Caco-2 (cell line): ENCODE measurements at regions not wholly inside any gene's neighbourhood (a gene's known extent, or its start where the extent isn't known, plus 50 kb on each side); places are given as distances from the start of the nearest gene placed in this dataset.

Source experiments
- BruUV-seq: library from RNA; stranded (reverse); fragments of 400-500 nt; replicated peaks from 2 replicates; lab custom pipeline; 2021; lab: Mats Ljungman, UMichigan
- CTCF ChIA-PET: fragments of 300-600 bp; sonication (Branson Sonifier 250); formaldehyde crosslinking; loops from one replicate; lab custom pipeline; 2022; ENCODE audit warnings: antibody characterized with exemption; lab: Charles Lee
- POLR2A ChIA-PET: fragments of 300-600 bp; sonication (Branson Sonifier 250); formaldehyde crosslinking; loops from one replicate; lab custom pipeline; 2022; ENCODE audit warnings: antibody characterized with exemption; lab: Charles Lee
- DNase-seq, 2 experiments: peaks; one replicate each; pipeline versions ENCODE4 v3.0.0 to v3.0.0-alpha.2; 2020 to 2022
- H3K27me3 ChIP-seq: replicated peaks from 2 replicates; pipeline ENCODE4 v1.6.0; 2011; ENCODE audit warnings: low read length; ENCODE audit not compliant: control insufficient read depth, insufficient read depth
- H3K36me3 ChIP-seq: 2 replicates; pipeline ENCODE4 v1.5.1; 2011; ENCODE audit warnings: low read length; ENCODE audit not compliant: control insufficient read depth, insufficient read depth
- H3K4me1 ChIP-seq: fragments of 250-450 bp; sonication (Bioruptor Pico); 2 replicates; pipeline ENCODE4 v1.5.1; 2020; ENCODE audit warnings: mild to moderate bottlenecking
- H3K4me3 ChIP-seq: 2 replicates; pipeline ENCODE4 v1.5.1; 2011; ENCODE audit warnings: low read depth, mild to moderate bottlenecking, control low read depth, low read length
- H3K9me3 ChIP-seq: fragments of 250-450 bp; sonication (Bioruptor Pico); 2 replicates; pipeline ENCODE4 v1.5.1; 2020; ENCODE audit warnings: mild to moderate bottlenecking, moderate library complexity
- H3K27ac Mint-ChIP-seq: one replicate; pipeline ENCODE4 v1.8.0; 2022; ENCODE audit warnings: mixed read lengths; ENCODE audit not compliant: unreplicated experiment
- H3K27me3 Mint-ChIP-seq: one replicate; pipeline ENCODE4 v1.8.0; 2022; ENCODE audit warnings: mixed read lengths; ENCODE audit not compliant: insufficient read depth, unreplicated experiment
- H3K36me3 Mint-ChIP-seq: one replicate; pipeline ENCODE4 v1.8.0; 2022; ENCODE audit warnings: mild to moderate bottlenecking, mixed read lengths; ENCODE audit not compliant: insufficient read depth, unreplicated experiment
- H3K4me1 Mint-ChIP-seq: one replicate; pipeline ENCODE4 v1.8.0; 2022; ENCODE audit warnings: low read depth, mixed read lengths; ENCODE audit not compliant: unreplicated experiment
- H3K4me3 Mint-ChIP-seq: one replicate; pipeline ENCODE4 v1.8.0; 2022; ENCODE audit warnings: mild to moderate bottlenecking, moderate library complexity, mixed read lengths; ENCODE audit not compliant: unreplicated experiment
- H3K9me3 Mint-ChIP-seq: one replicate; pipeline ENCODE4 v1.8.0; 2022; ENCODE audit warnings: mixed read lengths; ENCODE audit not compliant: unreplicated experiment
- CTCF ChIP-seq, 2 experiments: fragments of 200-600 bp in 1 of 2; IDR thresholded peaks; 1 replicate in 1 of 2; 2 replicates in 1 of 2; pipeline versions ENCODE4 v1.5.1 to v1.8.0; 2011 to 2022; ENCODE audit warnings: antibody characterized with exemption in 1 of 2, control low read depth in 1 of 2, inconsistent platforms in 1 of 2, low read depth in 1 of 2, low read length in 1 of 2, mild to moderate bottlenecking in 1 of 2, moderate library complexity in 1 of 2; ENCODE audit not compliant: insufficient read depth in 1 of 2, severe bottlenecking in 1 of 2, unreplicated experiment in 1 of 2
- intact Hi-C: fragments of 100-400 bp; cut with micrococcal nuclease; formaldehyde crosslinking; loops from one replicate; pipeline ENCODE4 v1.10.0; 2022; ENCODE audit not compliant: unreplicated experiment

- CTCF ChIA-PET: no interaction called here
- H3K9me3 Mint-ChIP-seq: no peaks in the 10 kb centered on the region
- BruUV-seq: no TSS peak
- Histone ChIP-seq H3K36me3 (no peaks in the 10 kb centered on the region), H3K27me3 (no peaks in the 10 kb centered on the region), H3K4me1 (no peaks in the 10 kb centered on the region), H3K9me3 (no peaks in the 10 kb centered on the region), H3K4me3 (no peak overlapping the region)
- peaks cover 24% of the 10 kb centered on the region for H3K27me3 Mint-ChIP-seq
- intact Hi-C loops: no loop called here
- no peak overlapping the region for H3K4me3 Mint-ChIP-seq
- H3K4me1 Mint-ChIP-seq: no peaks in the 10 kb centered on the region
- POLR2A ChIA-PET: no interaction called here
- TF ChIP-seq CTCF (IDR thresholded peaks at IDR 0.05; ENCODE audit: insufficient read depth in 1 of 2, low read depth in 1 of 2, low read length in 1 of 2, severe bottlenecking in 1 of 2, unreplicated experiment in 1 of 2): no peak
- no peak overlapping the region for H3K27ac Mint-ChIP-seq
- H3K36me3 Mint-ChIP-seq: no peaks in the 10 kb centered on the region
- DNase-seq: no peak
These were observed 321.4 kb downstream of the FOXL1 start for GRCh38 chr16:86899757-86900156.

- H3K27ac Mint-ChIP-seq: no peak overlapping the region
- intact Hi-C loops: no loop called here
- H3K9me3 Mint-ChIP-seq: no peaks in the 10 kb centered on the region
- H3K4me1 Mint-ChIP-seq: no peaks in the 10 kb centered on the region
- no peak overlapping the region for H3K4me3 Mint-ChIP-seq
- Histone ChIP-seq H3K27me3 (no peaks in the 10 kb centered on the region), H3K9me3 (no peaks in the 10 kb centered on the region), H3K4me3 (no peak overlapping the region), H3K36me3 (no peaks in the 10 kb centered on the region), H3K4me1 (no peaks in the 10 kb centered on the region)
- CTCF ChIA-PET: no interaction called here
- peaks cover 15% of the 10 kb centered on the region for H3K27me3 Mint-ChIP-seq
- BruUV-seq: no TSS peak
- no peak for TF ChIP-seq CTCF (IDR thresholded peaks at IDR 0.05; ENCODE audit: insufficient read depth in 1 of 2, low read depth in 1 of 2, low read length in 1 of 2, severe bottlenecking in 1 of 2, unreplicated experiment in 1 of 2)
- no peaks in the 10 kb centered on the region for H3K36me3 Mint-ChIP-seq
- DNase-seq: no peak
- POLR2A ChIA-PET: no interaction called here
These were observed 323.1 kb downstream of the FOXL1 start for GRCh38 chr16:86901483-86901882.

- no peak overlapping the region for H3K4me3 Mint-ChIP-seq
- H3K4me3 ChIP-seq: no peak overlapping the region
- H3K36me3 ChIP-seq: no peaks in the 10 kb centered on the region
- no peak overlapping the region for H3K27ac Mint-ChIP-seq
- no peak for DNase-seq
- no peaks in the 10 kb centered on the region for H3K9me3 Mint-ChIP-seq
- H3K36me3 Mint-ChIP-seq: no peaks in the 10 kb centered on the region
- no peaks in the 10 kb centered on the region for H3K27me3 ChIP-seq
- intact Hi-C loops: no loop called here
- peaks cover 13% of the 10 kb centered on the region for H3K27me3 Mint-ChIP-seq
- H3K4me1 Mint-ChIP-seq: no peaks in the 10 kb centered on the region
- no peaks in the 10 kb centered on the region for H3K9me3 ChIP-seq
- ChIA-PET POLR2A (no interaction called here), CTCF (no interaction called here)
- no peaks in the 10 kb centered on the region for H3K4me1 ChIP-seq
- TF ChIP-seq CTCF (IDR thresholded peaks at IDR 0.05; ENCODE audit: insufficient read depth in 1 of 2, low read depth in 1 of 2, low read length in 1 of 2, severe bottlenecking in 1 of 2, unreplicated experiment in 1 of 2): no peak
- no TSS peak for BruUV-seq
These were observed 324.3 kb downstream of the FOXL1 start for GRCh38 chr16:86902656-86903001.
